K562 (cell line): ENCODE measurements at regions not wholly inside any gene's neighbourhood (a gene's known extent, or its start where the extent isn't known, plus 50 kb on each side); places are given as distances from the start of the nearest gene placed in this dataset.

Source experiments
- ATAC-seq: fragments of 200-7000 bp; cut with Tn5 transposase; 3 replicates; pipeline ENCODE4 v1.9.1; 2020; ENCODE audit warnings: moderate library complexity
- BruUV-seq: library from RNA; stranded (reverse); fragments of 400-500 nt; replicated peaks from 2 replicates; lab custom pipeline; 2021; lab: Mats Ljungman, UMichigan
- CTCF ChIA-PET: fragments of 300-600 bp; formaldehyde crosslinking; extraction: SDS; loops from one replicate; lab custom pipeline; 2021; ENCODE audit warnings: low intra/inter-chr PET ratio; lab: Yijun Ruan, JAX
- POLR2A ChIA-PET: fragments of 300-600, 350-650 bp; sonication (Branson Sonifier 250); formaldehyde crosslinking; extraction: SDS; loops from one replicate; lab custom pipeline; 2021; ENCODE audit warnings: antibody characterized with exemption, inconsistent platforms; lab: Yijun Ruan, JAX
- DNase-seq, 4 experiments: peaks; one replicate each; pipeline versions ENCODE4 v3.0.0 to v3.0.0-alpha.2; 2011 to 2018; ENCODE audit warnings: low spot score in 3 of 4, mixed read lengths in 3 of 4; ENCODE audit errors: extremely low read depth in 1 of 4
- FAIRE-seq: peaks from 2 replicates; lab custom pipeline; 2011; peaks lifted over from hg19 to GRCh38; lab: Jason Lieb, UNC
- H2AFZ ChIP-seq: 2 replicates; pipeline ENCODE4 v1.6.0; 2011; ENCODE audit warnings: low read depth, low read length, control low read depth, inconsistent platforms
- H3K27ac ChIP-seq: fragments of 200-600 bp; 3 replicates; pipeline ENCODE4 v1.8.0; 2011; ENCODE audit warnings: low read depth, mild to moderate bottlenecking, control low read depth, inconsistent platforms, low read length, moderate library complexity, mixed read lengths; ENCODE audit errors: extremely low read depth
- H3K27me3 ChIP-seq, 2 experiments: fragments of 300-600 bp in 1 of 2; 2 replicates in 1 of 2; 3 replicates in 1 of 2; pipeline versions ENCODE4 v1.6.0 to v1.8.0; 2011; ENCODE audit warnings: inconsistent platforms in 2 of 2, low read length in 2 of 2, mild to moderate bottlenecking in 1 of 2, mixed read lengths in 1 of 2, moderate library complexity in 1 of 2; ENCODE audit not compliant: control insufficient read depth in 2 of 2, insufficient read depth in 2 of 2
- H3K36me3 ChIP-seq: fragments of 300-600 bp; 3 replicates; pipeline ENCODE4 v1.8.0; 2011; ENCODE audit warnings: mild to moderate bottlenecking, low read length, inconsistent platforms; ENCODE audit not compliant: control insufficient read depth, insufficient read depth
- H3K4me1 ChIP-seq, 2 experiments: fragments of 200-600 bp in 1 of 2; replicated peaks in 1 of 2; 2 replicates in 1 of 2; 3 replicates in 1 of 2; pipeline versions ENCODE4 v1.5.1 to v1.8.0; 2011; ENCODE audit warnings: inconsistent platforms in 2 of 2, low read length in 2 of 2, mild to moderate bottlenecking in 1 of 2, mixed read lengths in 1 of 2, moderate library complexity in 1 of 2; ENCODE audit not compliant: control insufficient read depth in 2 of 2, insufficient read depth in 2 of 2
- H3K4me2 ChIP-seq: 2 replicates; pipeline ENCODE4 v1.6.1; 2011; ENCODE audit warnings: low read length, control low read depth, inconsistent platforms, mixed read lengths; ENCODE audit not compliant: insufficient read depth
- H3K4me3 ChIP-seq: fragments of 200-600 bp; sonication (generic), shearing (Covaris generic); 2 replicates; pipeline ENCODE4 v1.5.1; 2016; ENCODE audit warnings: control low read depth, inconsistent platforms
- H3K79me2 ChIP-seq: fragments of 200-600 bp; 3 replicates; pipeline ENCODE4 v1.8.0; 2011; ENCODE audit warnings: low read length, inconsistent platforms; ENCODE audit not compliant: control insufficient read depth, insufficient read depth
- H3K9ac ChIP-seq, 2 experiments: 2 replicates each; pipeline versions ENCODE4 v1.6.0 to v1.6.1; 2011; ENCODE audit warnings: low read depth in 2 of 2, low read length in 2 of 2, control low read depth in 1 of 2, inconsistent platforms in 1 of 2, mild to moderate bottlenecking in 1 of 2, mixed read lengths in 1 of 2; ENCODE audit not compliant: insufficient read depth in 1 of 2
- H3K9me1 ChIP-seq: one replicate; pipeline ENCODE4 v1.6.0; 2011; ENCODE audit warnings: inconsistent platforms, mild to moderate bottlenecking, low read length, moderate library complexity; ENCODE audit not compliant: control insufficient read depth, insufficient read depth
- H3K9me3 ChIP-seq: replicated peaks from 2 replicates; pipeline ENCODE4 v1.5.1; 2011; ENCODE audit warnings: low read depth, low read length, inconsistent platforms; ENCODE audit not compliant: control insufficient read depth, insufficient read depth
- H4K20me1 ChIP-seq: replicated peaks from 2 replicates; pipeline ENCODE4 v1.6.1; 2011; ENCODE audit warnings: low read length, inconsistent platforms, mixed read lengths; ENCODE audit not compliant: control insufficient read depth, insufficient read depth
- BRD4 ChIP-seq: fragments of 200-600 bp; sonication (generic); IDR thresholded peaks from 2 replicates; pipeline ENCODE4 v1.6.1; 2017; ENCODE audit warnings: inconsistent platforms
- FOXK1 ChIP-seq: sonication (generic); formaldehyde crosslinking; IDR thresholded peaks from 2 replicates; pipeline ENCODE4 v1.8.0; 2022; ENCODE audit warnings: missing genetic modification reagents, mild to moderate bottlenecking, borderline replicate concordance
- MEF2A ChIP-seq: IDR thresholded peaks from 2 replicates; pipeline ENCODE4 v1.6.1; 2011; ENCODE audit warnings: low read depth, mild to moderate bottlenecking, low read length, moderate library complexity; ENCODE audit not compliant: control insufficient read depth
- MYC ChIP-seq, 2 experiments: fragments of 250-450 bp in 1 of 2; sonication (Bioruptor Pico) in 1 of 2; IDR thresholded peaks; 2 replicates each; pipeline versions ENCODE4 v1.5.1 to v1.6.1; 2012 to 2021; ENCODE audit warnings: low read depth in 2 of 2, borderline replicate concordance in 1 of 2, improper control_type of control experiment in 1 of 2, low read length in 1 of 2, mild to moderate bottlenecking in 1 of 2, moderate library complexity in 1 of 2
- NCOA1 ChIP-seq: fragments of 450-650 bp; IDR thresholded peaks from 2 replicates; pipeline ENCODE4 v1.6.1; 2016; ENCODE audit warnings: low read depth
- RHOXF2B ChIP-seq: fragments of 250-450 bp; sonication (Bioruptor Pico); conservative IDR thresholded peaks from 2 replicates; pipeline ENCODE4 v1.5.1; 2021
- SMAD2 ChIP-seq: fragments of 150-350 bp; IDR thresholded peaks from 2 replicates; pipeline ENCODE4 v1.6.1; 2014; ENCODE audit warnings: low read depth, mild to moderate bottlenecking, low read length
- TEAD2 ChIP-seq: fragments of 450-650 bp; IDR thresholded peaks from 2 replicates; pipeline ENCODE4 v1.6.1; 2016; ENCODE audit warnings: missing genetic modification characterization, control low read depth, missing compliant biosample characterization
- XRCC5 ChIP-seq: fragments of 200-400 bp; formaldehyde crosslinking; IDR thresholded peaks from 2 replicates; pipeline ENCODE4 v1.6.1; 2017; ENCODE audit warnings: low read depth, mild to moderate bottlenecking, low read length
- ZNF143 ChIP-seq: sonication (generic); formaldehyde crosslinking; IDR thresholded peaks from 2 replicates; pipeline ENCODE4 v1.9.0; 2022; ENCODE audit warnings: mild to moderate bottlenecking, missing genetic modification reagents
- WGBS: fragments of 100-300 bp; shearing (Covaris generic); methylation state at CpG from one replicate; pipeline ENCODE4 v1.1.6; 2016; ENCODE audit warnings: low coverage, mixed read lengths; ENCODE audit not compliant: insufficient coverage; ENCODE audit errors: missing lambda C conversion rate; 5-methylcytosine and 5-hydroxymethylcytosine counted together
- in situ Hi-C: fragments of 300-500 bp; cut with MboI; formaldehyde crosslinking; loops from 4 replicates; pipeline ENCODE4 v1.15.0; 2018; ENCODE audit warnings: inconsistent platforms, mixed read lengths
- intact Hi-C: fragments of 100-400 bp; cut with micrococcal nuclease; formaldehyde crosslinking; loops from 2 replicates; pipeline ENCODE4 v1.14.2; 2022
- TF ChIP-seq, protein P1 (sequence below): fragments of 200-800 bp; sonication (Bioruptor generic); IDR thresholded peaks from 2 replicates; pipeline ENCODE4 v1.6.1; 2017; ENCODE audit warnings: missing genetic modification characterization, missing compliant biosample characterization

DNA sequence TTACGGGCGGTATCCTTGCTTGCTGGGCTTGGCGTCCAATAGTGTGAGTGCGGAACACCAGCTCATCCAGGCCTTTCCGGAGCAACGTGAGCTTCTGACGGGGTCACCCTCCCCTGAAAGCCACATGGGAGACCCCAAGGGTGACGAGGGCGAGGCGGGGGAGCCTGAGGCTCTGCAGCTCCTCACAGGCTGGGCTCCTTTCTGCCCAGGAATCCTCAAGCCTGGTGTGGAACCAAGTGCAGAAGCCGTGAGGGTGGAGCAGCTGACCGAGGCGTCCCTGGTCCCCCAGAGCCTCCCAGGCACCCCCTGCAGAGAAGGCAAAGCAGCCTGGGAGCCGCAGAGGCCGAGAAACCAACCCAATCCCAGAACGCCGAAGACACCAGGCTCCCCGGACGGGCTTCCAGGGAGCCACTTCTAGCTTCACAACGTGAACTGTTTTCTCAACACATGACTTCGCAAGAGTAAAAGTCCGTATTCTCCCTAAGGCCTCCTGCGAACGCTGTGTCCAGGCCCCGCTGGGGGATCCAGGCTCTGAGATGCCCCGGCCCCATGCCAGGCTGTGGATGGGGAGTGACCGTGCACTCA lies 530.3 kb downstream of the BRD1 start:
- Histone ChIP-seq H3K4me2 (no peak overlapping the region), H3K27ac (no peak overlapping the region), H3K9me1 (no peaks in the 10 kb centered on the region), H3K9ac (no peak overlapping the region), H3K36me3 (no peaks in the 10 kb centered on the region), H3K4me1 (no peaks in the 10 kb centered on the region), H3K4me3 (no peak overlapping the region), H3K27me3 (peaks cover 0 to 39% of the 10 kb centered on the region in 2 experiments; a peak in 3 of 5 replicates), H3K79me2 (no peaks in the 10 kb centered on the region), H4K20me1 (no peaks in the 10 kb centered on the region), H3K9me3 (no peaks in the 10 kb centered on the region), H2AFZ (no peak overlapping the region)
- DNase-seq, result no peak
- no peak for FAIRE-seq
- ChIA-PET CTCF (no interaction called here), POLR2A (no interaction called here)
- ATAC-seq, result no peak
- 0% methylated on average over 18 of the region's 27 CpGs for WGBS
- intact Hi-C loops, result no loop called here
- in situ Hi-C loops, result no loop called here
- no TSS peak for BruUV-seq
- TF ChIP-seq MYC (IDR thresholded peaks at IDR 0.05; ENCODE audit: low read depth, low read length), result no peak
- TF ChIP-seq MYC (CRISPR knock-in tag; IDR thresholded peaks at IDR 0.05; ENCODE audit: borderline replicate concordance, low read depth), result no peak
- no peak for TF ChIP-seq NCOA1
- TF ChIP-seq BRD4, result no peak
- TF ChIP-seq SMAD2, result no peak
- TF ChIP-seq TEAD2, result no peak
- TF ChIP-seq, protein P1, sequence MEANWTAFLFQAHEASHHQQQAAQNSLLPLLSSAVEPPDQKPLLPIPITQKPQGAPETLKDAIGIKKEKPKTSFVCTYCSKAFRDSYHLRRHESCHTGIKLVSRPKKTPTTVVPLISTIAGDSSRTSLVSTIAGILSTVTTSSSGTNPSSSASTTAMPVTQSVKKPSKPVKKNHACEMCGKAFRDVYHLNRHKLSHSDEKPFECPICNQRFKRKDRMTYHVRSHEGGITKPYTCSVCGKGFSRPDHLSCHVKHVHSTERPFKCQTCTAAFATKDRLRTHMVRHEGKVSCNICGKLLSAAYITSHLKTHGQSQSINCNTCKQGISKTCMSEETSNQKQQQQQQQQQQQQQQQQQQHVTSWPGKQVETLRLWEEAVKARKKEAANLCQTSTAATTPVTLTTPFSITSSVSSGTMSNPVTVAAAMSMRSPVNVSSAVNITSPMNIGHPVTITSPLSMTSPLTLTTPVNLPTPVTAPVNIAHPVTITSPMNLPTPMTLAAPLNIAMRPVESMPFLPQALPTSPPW (CRISPR knock-in tag), result no peak
- no peak for TF ChIP-seq MEF2A
- TF ChIP-seq RHOXF2B (CRISPR knock-in tag), result no peak
- no peak for TF ChIP-seq ZNF143 (CRISPR knock-in tag)
- TF ChIP-seq XRCC5, result no peak
- TF ChIP-seq FOXK1 (CRISPR knock-in tag), result no peak
